ENCODE measurements at regions not wholly inside any gene's neighbourhood (a gene's known extent, or its start where the extent isn't known, plus 50 kb on each side); places are given as distances from the start of the nearest gene placed in this dataset.

- POLR2A ChIA-PET = no interaction called here
- H3K27ac ChIP-seq (ENCODE audit: extremely low read depth, low read depth, low read length) = no peak overlapping the region
- no peak overlapping the region for H3K4me3 ChIP-seq (ENCODE audit: low read depth, low read length)
- TF ChIP-seq ZNF692 (tag by site-specific recombination; IDR thresholded peaks at IDR 0.05) = no peak
- TF ChIP-seq ZNF214 (tag by site-specific recombination; IDR thresholded peaks at IDR 0.05; ENCODE audit: borderline replicate concordance) = no peak
- TF ChIP-seq ZNF24 (tag by site-specific recombination; IDR thresholded peaks at IDR 0.05) = no peak
- TF ChIP-seq ZNF585B (tag by site-specific recombination; IDR thresholded peaks at IDR 0.05) = no peak
- TF ChIP-seq ATF2 (tag by site-specific recombination; IDR thresholded peaks at IDR 0.05; ENCODE audit: low read depth) = no peak
- TF ChIP-seq SCRT1 (tag by site-specific recombination; IDR thresholded peaks at IDR 0.05; ENCODE audit: borderline replicate concordance) = no peak
- TF ChIP-seq ZNF132 (tag by site-specific recombination; IDR thresholded peaks at IDR 0.05; ENCODE audit: borderline replicate concordance) = no peak
- no peak for TF ChIP-seq ZNF701 (tag by site-specific recombination; IDR thresholded peaks at IDR 0.05)
- TF ChIP-seq ZNF138 (tag by site-specific recombination; IDR thresholded peaks at IDR 0.05; ENCODE audit: borderline replicate concordance) = no peak
- no peak for TF ChIP-seq ZBTB6 (tag by site-specific recombination; IDR thresholded peaks at IDR 0.05)
- no peak for TF ChIP-seq ZSCAN18 (tag by site-specific recombination; IDR thresholded peaks at IDR 0.05)
- no peaks in the 10 kb centered on the region for H3K9me3 ChIP-seq (ENCODE audit: control insufficient read depth, insufficient read depth, low read depth, low read length)
- H3K4me1 ChIP-seq (ENCODE audit: control insufficient read depth, insufficient read depth, low read length) = no peaks in the 10 kb centered on the region
- CTCF ChIA-PET = interaction anchor here (0.7 to 1.6 kb wide), 4 partner anchors 9 to 277 kb away, joined by 3 to 5 read pairs (median 4); no protein-coding TSS in a partner anchor
- H3K36me3 ChIP-seq (ENCODE audit: control insufficient read depth in 2 of 2, insufficient read depth in 1 of 2, low read length in 2 of 2) = no peaks in the 10 kb centered on the region
Measured at GRCh38 chr10:118851062-118852035, 96.6 kb upstream of the CACUL1 start.

GRCh38 chr10:118853916-118854315, 99.1 kb upstream of the CACUL1 start:
- no peak for TF ChIP-seq ZNF2 (tag by site-specific recombination; IDR thresholded peaks at IDR 0.05)
- TF ChIP-seq ZNF626 (tag by site-specific recombination; IDR thresholded peaks at IDR 0.05) = no peak
- no peak for TF ChIP-seq ZNF214 (tag by site-specific recombination; IDR thresholded peaks at IDR 0.05; ENCODE audit: borderline replicate concordance)
- TF ChIP-seq ZNF423 (tag by site-specific recombination; IDR thresholded peaks at IDR 0.05) = no peak
- TF ChIP-seq REST (tag by site-specific recombination; IDR thresholded peaks at IDR 0.05) = no peak
- no peak for TF ChIP-seq ZBTB10 (tag by site-specific recombination; IDR thresholded peaks at IDR 0.05)
- no peak for TF ChIP-seq ZNF148 (tag by site-specific recombination; IDR thresholded peaks at IDR 0.05; ENCODE audit: borderline replicate concordance)
- POLR2A ChIA-PET = no interaction called here
- Histone ChIP-seq H3K36me3 (ENCODE audit: control insufficient read depth in 2 of 2, insufficient read depth in 1 of 2, low read length in 2 of 2) (no peaks in the 10 kb centered on the region), H3K27ac (ENCODE audit: extremely low read depth, low read depth, low read length) (no peak overlapping the region), H3K4me3 (ENCODE audit: low read depth, low read length) (no peak overlapping the region), H3K4me1 (ENCODE audit: control insufficient read depth, insufficient read depth, low read length) (no peaks in the 10 kb centered on the region), H3K9me3 (ENCODE audit: control insufficient read depth, insufficient read depth, low read depth, low read length) (no peaks in the 10 kb centered on the region)
- CTCF ChIA-PET = no interaction called here
